SK-N-SH treated with all-trans-retinoic acid at 6 μM for 48 hours (cell line): ENCODE measurements at regions not wholly inside any gene's neighbourhood (a gene's known extent, or its start where the extent isn't known, plus 50 kb on each side); places are given as distances from the start of the nearest gene placed in this dataset.

Experiments
- ATAC-seq: fragments of 200-7000 bp; cut with Tn5 transposase; 3 replicates; pipeline ENCODE4 v1.9.1; 2020; ENCODE audit warnings: mild to moderate bottlenecking, moderate library complexity
- ARNTL ChIP-seq: fragments of 450-650 bp; formaldehyde crosslinking; IDR thresholded peaks from 2 replicates; pipeline ENCODE4 v1.5.0; 2020; ENCODE audit warnings: low read depth, mild to moderate bottlenecking, moderate library complexity, borderline replicate concordance
- BACH2 ChIP-seq: fragments of 250-450 bp; sonication (Bioruptor Pico); IDR thresholded peaks from 2 replicates; pipeline ENCODE4 v1.9.0; 2021; ENCODE audit warnings: mild to moderate bottlenecking, borderline replicate concordance
- CSDC2 ChIP-seq: fragments of 250-450 bp; sonication (Bioruptor Pico); IDR thresholded peaks from 2 replicates; pipeline ENCODE4 v1.5.0; 2020; ENCODE audit warnings: mild to moderate bottlenecking, moderate library complexity
- CSRNP3 ChIP-seq: fragments of 250-450 bp; sonication (Bioruptor Pico); IDR thresholded peaks from 2 replicates; pipeline ENCODE4 v1.5.1; 2021; ENCODE audit warnings: mild to moderate bottlenecking, moderate library complexity
- ESRRG ChIP-seq: fragments of 250-450 bp; sonication (Bioruptor Pico); IDR thresholded peaks from 2 replicates; pipeline ENCODE4 v1.6.1; 2021; ENCODE audit warnings: mild to moderate bottlenecking
- GLIS3 ChIP-seq: fragments of 250-450 bp; sonication (Bioruptor Pico); IDR thresholded peaks from 2 replicates; pipeline ENCODE4 v1.5.0; 2020; ENCODE audit warnings: mild to moderate bottlenecking, moderate library complexity
- ISL1 ChIP-seq: fragments of 250-450 bp; sonication (Bioruptor Pico); IDR thresholded peaks from 2 replicates; pipeline ENCODE4 v2.1.2; 2022; ENCODE audit warnings: mild to moderate bottlenecking, moderate library complexity
- OSR1 ChIP-seq: fragments of 250-450 bp; sonication (Bioruptor Pico); IDR thresholded peaks from 2 replicates; pipeline ENCODE4 v1.8.0; 2022; ENCODE audit warnings: moderate library complexity, mild to moderate bottlenecking, inconsistent platforms
- POU6F1 ChIP-seq: fragments of 250-450 bp; sonication (Bioruptor Pico); IDR thresholded peaks from 2 replicates; pipeline ENCODE4 v1.8.0; 2021; ENCODE audit warnings: low read depth, mild to moderate bottlenecking, moderate library complexity, borderline replicate concordance
- RARB ChIP-seq: fragments of 250-450 bp; sonication (Bioruptor Pico); IDR thresholded peaks from 2 replicates; pipeline ENCODE4 v1.8.0; 2021; ENCODE audit warnings: mild to moderate bottlenecking, moderate library complexity
- SNAI2 ChIP-seq: fragments of 250-450 bp; sonication (Bioruptor Pico); IDR thresholded peaks from 2 replicates; pipeline ENCODE4 v1.5.0; 2020; ENCODE audit warnings: mild to moderate bottlenecking, moderate library complexity
- TCF4 ChIP-seq: fragments of 250-450 bp; sonication (Bioruptor Pico); IDR thresholded peaks from 2 replicates; pipeline ENCODE4 v1.8.0; 2021; ENCODE audit warnings: mild to moderate bottlenecking, moderate library complexity, borderline replicate concordance
- TOX ChIP-seq: fragments of 250-450 bp; sonication (Bioruptor Pico); IDR thresholded peaks from 2 replicates; pipeline ENCODE4 v1.8.0; 2021; ENCODE audit warnings: mild to moderate bottlenecking, moderate library complexity, borderline replicate concordance
- TSHZ2 ChIP-seq: fragments of 250-450 bp; sonication (Bioruptor Pico); IDR thresholded peaks from 2 replicates; pipeline ENCODE4 v1.5.0; 2020; ENCODE audit warnings: mild to moderate bottlenecking, moderate library complexity
- ZC3H10 ChIP-seq: fragments of 250-450 bp; sonication (Bioruptor Pico); IDR thresholded peaks from 2 replicates; pipeline ENCODE4 v1.5.1; 2021; ENCODE audit warnings: mild to moderate bottlenecking, moderate library complexity
- ZFP3 ChIP-seq: fragments of 250-450 bp; sonication (Bioruptor Pico); IDR thresholded peaks from 2 replicates; pipeline ENCODE4 v1.5.0; 2020; ENCODE audit warnings: mild to moderate bottlenecking, moderate library complexity
- ZFP30 ChIP-seq: fragments of 450-650 bp; formaldehyde crosslinking; IDR thresholded peaks from 2 replicates; pipeline ENCODE4 v1.5.0; 2022; ENCODE audit warnings: mild to moderate bottlenecking, moderate library complexity
- ZNF565 ChIP-seq: fragments of 450-650 bp; formaldehyde crosslinking; conservative IDR thresholded peaks from 2 replicates; pipeline ENCODE4 v1.5.0; 2020; ENCODE audit warnings: low read depth, mild to moderate bottlenecking, moderate library complexity
- ZNF70 ChIP-seq: fragments of 450-650 bp; formaldehyde crosslinking; IDR thresholded peaks from 2 replicates; pipeline ENCODE4 v1.5.0; 2020; ENCODE audit warnings: mild to moderate bottlenecking, moderate library complexity
- ZNF8 ChIP-seq: fragments of 450-650 bp; formaldehyde crosslinking; IDR thresholded peaks from 2 replicates; pipeline ENCODE4 v1.5.0; 2020; ENCODE audit warnings: mild to moderate bottlenecking, moderate library complexity
- TF ChIP-seq, protein P1 (sequence below): fragments of 250-450 bp; sonication (Bioruptor Pico); IDR thresholded peaks from 2 replicates; pipeline ENCODE4 v1.5.1; 2020; ENCODE audit warnings: low read depth, mild to moderate bottlenecking, moderate library complexity
- TF ChIP-seq, protein P2 (sequence below): fragments of 250-450 bp; sonication (Bioruptor Pico); IDR thresholded peaks from 2 replicates; pipeline ENCODE4 v1.8.0; 2020; ENCODE audit warnings: mild to moderate bottlenecking, moderate library complexity, borderline replicate concordance

DNA sequence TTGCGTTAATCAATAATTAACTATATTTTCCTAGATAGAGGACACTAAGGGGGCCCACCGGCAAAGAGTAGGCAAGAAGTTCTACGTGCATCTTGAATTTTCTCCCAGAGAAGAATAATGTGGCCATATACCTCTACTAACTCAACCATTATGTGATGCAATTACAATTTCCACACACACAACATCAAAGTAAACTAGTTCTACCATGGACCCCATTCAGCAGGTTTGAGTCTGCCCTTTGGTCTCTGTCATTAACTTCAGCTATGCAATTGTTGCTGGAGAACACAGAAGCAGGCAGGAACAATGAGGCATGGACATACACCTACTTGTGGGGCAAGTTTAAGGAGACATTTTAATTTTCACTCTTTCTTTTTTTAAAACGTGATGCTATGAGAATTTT lies 705.9 kb downstream of the PDCD6IP start:
- no peak for TF ChIP-seq ISL1 (CRISPR knock-in tag)
- no peak for TF ChIP-seq ZC3H10 (CRISPR knock-in tag)
- no peak for TF ChIP-seq CSRNP3 (CRISPR knock-in tag)
- no peak for TF ChIP-seq POU6F1
- TF ChIP-seq GLIS3, result no peak
- no peak for TF ChIP-seq TSHZ2 (CRISPR knock-in tag)
- TF ChIP-seq ZFP3 (CRISPR knock-in tag), result no peak
- TF ChIP-seq BACH2, result no peak
- no peak for TF ChIP-seq ZFP30 (CRISPR knock-in tag)
- no peak for TF ChIP-seq OSR1 (CRISPR knock-in tag)
- ATAC-seq, result no peak

DNA sequence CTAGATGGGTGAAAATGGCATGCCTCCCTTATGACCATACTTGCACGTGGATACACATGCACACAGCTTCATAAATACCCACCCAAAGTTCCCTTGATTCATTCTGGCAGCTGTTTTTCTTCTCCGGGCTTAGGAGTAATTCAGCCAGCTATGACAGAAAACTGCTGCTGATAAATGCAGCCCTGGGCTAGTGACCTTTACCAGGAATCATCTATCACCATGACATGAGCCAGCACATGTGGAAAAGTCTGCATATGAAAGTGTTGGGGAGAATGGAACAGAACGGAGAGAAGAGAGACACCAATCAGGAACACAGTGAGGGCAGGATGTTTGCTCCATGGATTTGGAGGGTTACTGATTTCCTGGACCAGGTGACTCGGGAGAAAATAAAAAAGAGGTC lies 706.3 kb downstream of the PDCD6IP start:
- no peak for TF ChIP-seq GLIS3
- TF ChIP-seq CSDC2, result no peak
- no peak for TF ChIP-seq ESRRG (CRISPR knock-in tag)
- no peak for TF ChIP-seq ZFP30 (CRISPR knock-in tag)
- TF ChIP-seq ZNF70 (CRISPR knock-in tag), result no peak
- no peak for TF ChIP-seq ISL1 (CRISPR knock-in tag)
- no peak for TF ChIP-seq RARB (CRISPR knock-in tag)
- no peak for TF ChIP-seq TCF4 (CRISPR knock-in tag)
- no peak for TF ChIP-seq ZFP3 (CRISPR knock-in tag)
- TF ChIP-seq TOX (CRISPR knock-in tag), result no peak
- no peak for ATAC-seq

DNA sequence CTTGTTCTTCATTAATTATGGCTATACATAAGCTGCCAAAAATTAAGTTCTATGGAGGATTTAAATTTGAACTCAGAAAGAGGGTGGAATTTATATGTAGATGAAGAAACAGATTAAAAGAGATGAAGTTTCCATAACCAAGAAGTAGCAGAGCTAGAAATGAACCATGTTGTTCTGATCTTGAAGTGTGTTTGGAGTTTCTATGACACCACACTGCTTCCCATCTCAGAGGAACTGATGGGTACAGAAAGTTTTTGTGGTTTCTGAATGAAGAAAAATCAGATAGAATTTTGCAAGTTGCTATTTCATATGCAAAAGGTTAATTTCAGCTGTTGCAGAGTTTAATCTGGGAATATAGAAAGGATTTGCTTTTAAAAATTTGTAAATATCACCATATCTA lies 710.3 kb downstream of the PDCD6IP start:
- no peak for TF ChIP-seq CSRNP3 (CRISPR knock-in tag)
- no peak for TF ChIP-seq OSR1 (CRISPR knock-in tag)
- TF ChIP-seq ZNF8 (CRISPR knock-in tag), result no peak
- no peak for TF ChIP-seq ZNF70 (CRISPR knock-in tag)
- no peak for TF ChIP-seq ARNTL (CRISPR knock-in tag)
- no peak for TF ChIP-seq RARB (CRISPR knock-in tag)
- TF ChIP-seq, protein P1, sequence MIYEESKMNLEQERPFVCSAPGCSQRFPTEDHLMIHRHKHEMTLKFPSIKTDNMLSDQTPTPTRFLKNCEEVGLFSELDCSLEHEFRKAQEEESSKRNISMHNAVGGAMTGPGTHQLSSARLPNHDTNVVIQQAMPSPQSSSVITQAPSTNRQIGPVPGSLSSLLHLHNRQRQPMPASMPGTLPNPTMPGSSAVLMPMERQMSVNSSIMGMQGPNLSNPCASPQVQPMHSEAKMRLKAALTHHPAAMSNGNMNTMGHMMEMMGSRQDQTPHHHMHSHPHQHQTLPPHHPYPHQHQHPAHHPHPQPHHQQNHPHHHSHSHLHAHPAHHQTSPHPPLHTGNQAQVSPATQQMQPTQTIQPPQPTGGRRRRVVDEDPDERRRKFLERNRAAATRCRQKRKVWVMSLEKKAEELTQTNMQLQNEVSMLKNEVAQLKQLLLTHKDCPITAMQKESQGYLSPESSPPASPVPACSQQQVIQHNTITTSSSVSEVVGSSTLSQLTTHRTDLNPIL, result no peak
- no peak for TF ChIP-seq TSHZ2 (CRISPR knock-in tag)
- TF ChIP-seq BACH2, result no peak
- TF ChIP-seq ESRRG (CRISPR knock-in tag), result no peak
- no peak for TF ChIP-seq SNAI2 (CRISPR knock-in tag)
- TF ChIP-seq ZNF565 (CRISPR knock-in tag), result no peak
- TF ChIP-seq, protein P2, sequence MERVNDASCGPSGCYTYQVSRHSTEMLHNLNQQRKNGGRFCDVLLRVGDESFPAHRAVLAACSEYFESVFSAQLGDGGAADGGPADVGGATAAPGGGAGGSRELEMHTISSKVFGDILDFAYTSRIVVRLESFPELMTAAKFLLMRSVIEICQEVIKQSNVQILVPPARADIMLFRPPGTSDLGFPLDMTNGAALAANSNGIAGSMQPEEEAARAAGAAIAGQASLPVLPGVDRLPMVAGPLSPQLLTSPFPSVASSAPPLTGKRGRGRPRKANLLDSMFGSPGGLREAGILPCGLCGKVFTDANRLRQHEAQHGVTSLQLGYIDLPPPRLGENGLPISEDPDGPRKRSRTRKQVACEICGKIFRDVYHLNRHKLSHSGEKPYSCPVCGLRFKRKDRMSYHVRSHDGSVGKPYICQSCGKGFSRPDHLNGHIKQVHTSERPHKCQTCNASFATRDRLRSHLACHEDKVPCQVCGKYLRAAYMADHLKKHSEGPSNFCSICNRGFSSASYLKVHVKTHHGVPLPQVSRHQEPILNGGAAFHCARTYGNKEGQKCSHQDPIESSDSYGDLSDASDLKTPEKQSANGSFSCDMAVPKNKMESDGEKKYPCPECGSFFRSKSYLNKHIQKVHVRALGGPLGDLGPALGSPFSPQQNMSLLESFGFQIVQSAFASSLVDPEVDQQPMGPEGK, result no peak
- TF ChIP-seq, all 23 proteins: peak for 0
- ATAC-seq, result no peak
